ENCODE measurements at regions not wholly inside any gene's neighbourhood (a gene's known extent, or its start where the extent isn't known, plus 50 kb on each side); places are given as distances from the start of the nearest gene placed in this dataset.

GRCh38 chr11:44451706-44452105 lies 113.8 kb upstream of the CD82 start (continued):
- TF ChIP-seq ASH2L (IDR thresholded peaks at IDR 0.05; ENCODE audit: borderline replicate concordance, low read depth) = no peak
- TF ChIP-seq PBX3 (IDR thresholded peaks at IDR 0.05; ENCODE audit: insufficient replicate concordance, low read depth, low read length) = no peak
- TF ChIP-seq CREM (IDR thresholded peaks at IDR 0.05; ENCODE audit: low read depth) = no peak

- intact Hi-C loops (cut with micrococcal nuclease; ENCODE audit: unreplicated experiment) = no loop called here
- H3K4me3 ChIP-seq = no peak overlapping the region
- ChIA-PET POLR2A (no interaction called here), CTCF (interaction anchor here (0.9 kb wide), 1 partner anchor 135 kb away, joined by 3 read pairs; no protein-coding TSS in a partner anchor), RAD21 (ENCODE audit: unreplicated experiment) (no interaction called here), SMC1A (ENCODE audit: uncharacterized antibody, unreplicated experiment) (no interaction called here)
- H3K27me3 ChIP-seq (replicated peaks in 1 of 2; ENCODE audit: control insufficient read depth in 2 of 2, insufficient read depth in 2 of 2, low read length in 1 of 2) = no peaks in the 10 kb centered on the region; a peak in 1 of 4 replicates
- H4K20me1 ChIP-seq (ENCODE audit: control insufficient read depth, insufficient read depth) = no peaks in the 10 kb centered on the region; the same call in 1 of the 2 replicates
- BruUV-seq (replicated peaks) = no TSS peak
- DNase-seq (ENCODE audit: low read depth, low spot score) (no peak), ATAC-seq (no peak), FAIRE-seq (no peak)
- WGBS (ENCODE audit: insufficient coverage, insufficient replicate concordance, low lambda C conversion rate, missing lambda C conversion rate) = 17% methylated on average over 10 of the region's 10 CpGs
- no peaks in the 10 kb centered on the region for H3K4me1 ChIP-seq (ENCODE audit: control insufficient read depth, insufficient read depth, low read length)
- H3K9me3 ChIP-seq (replicated peaks; ENCODE audit: control insufficient read depth, insufficient read depth, low read length) = no peaks in the 10 kb centered on the region
- H3K9ac ChIP-seq (ENCODE audit: control insufficient read depth, insufficient read depth, low read length) = no peak overlapping the region
- in situ Hi-C loops (cut with MboI) = no loop called here
- no peaks in the 10 kb centered on the region for H3K79me2 ChIP-seq (ENCODE audit: control insufficient read depth, insufficient read depth, low read length)
- H3K4me2 ChIP-seq (ENCODE audit: control insufficient read depth, insufficient read depth) = no peak overlapping the region
- H3K27ac ChIP-seq (ENCODE audit: control insufficient read depth, insufficient read depth) = no peak overlapping the region
- no peaks in the 10 kb centered on the region for H3K36me3 ChIP-seq (ENCODE audit: control insufficient read depth in 2 of 2, insufficient read depth in 2 of 2, low read length in 1 of 2)
- no peak overlapping the region for H2AFZ ChIP-seq (ENCODE audit: control insufficient read depth, low read depth, low read length)
- TF ChIP-seq BRCA1 (IDR thresholded peaks at IDR 0.05; ENCODE audit: low read depth, low read length) (no peak), SIN3A (IDR thresholded peaks at IDR 0.05; ENCODE audit: low read depth, low read length) (no peak), SPI1 (IDR thresholded peaks at IDR 0.05; ENCODE audit: borderline replicate concordance, insufficient read depth, low read depth, low read length) (no peak), REST (IDR thresholded peaks at IDR 0.05; ENCODE audit: low read depth, low read length) (no peak), ZNF592 (IDR thresholded peaks at IDR 0.05) (no peak), CBX3 (IDR thresholded peaks at IDR 0.05; ENCODE audit: borderline replicate concordance, low read depth) (no peak), NR2F1 (conservative IDR thresholded peaks at IDR 0.05) (no peak), ZNF207 (IDR thresholded peaks at IDR 0.05; ENCODE audit: borderline replicate concordance) (no peak), MYC (IDR thresholded peaks at IDR 0.05; ENCODE audit: insufficient read depth, insufficient read length, insufficient replicate concordance, low read length, severe bottlenecking) (no peak), RBBP5 (conservative IDR thresholded peaks at IDR 0.05) (no peak), HDGF (IDR thresholded peaks at IDR 0.05) (no peak), LARP7 (IDR thresholded peaks at IDR 0.05) (no peak)
Observed at GRCh38 chr11:44452827-44453572, 112.5 kb upstream of the CD82 start.

Data from GM12878 (cell line).